GM19438 (cell line): ENCODE measurements at regions not wholly inside any gene's neighbourhood (a gene's known extent, or its start where the extent isn't known, plus 50 kb on each side); places are given as distances from the start of the nearest gene placed in this dataset.

ENCODE experiments used
- ATAC-seq: cut with Tn5 transposase; IDR thresholded peaks from one replicate; pipeline ENCODE4 v1.9.1; 2021; ENCODE audit warnings: low read depth; ENCODE audit not compliant: unreplicated experiment

GRCh38 chr6:77204555-77204954 lies 258.7 kb downstream of the HTR1B start:
- no peak for ATAC-seq

- ATAC-seq = no peak
These were observed 279.8 kb downstream of the HTR1B start for GRCh38 chr6:77183447-77183846.

GRCh38 chr6:77181749-77182148 lies 281.5 kb downstream of the HTR1B start:
- no peak for ATAC-seq

- no peak for ATAC-seq
These were observed 283.0 kb downstream of the HTR1B start for GRCh38 chr6:77180326-77180725.

GRCh38 chr6:77178821-77179220 lies 284.5 kb downstream of the HTR1B start:
- no peak for ATAC-seq

GRCh38 chr6:77177470-77177869 lies 285.8 kb downstream of the HTR1B start:
- no peak for ATAC-seq

GRCh38 chr6:77173472-77174074 lies 289.7 kb downstream of the HTR1B start:
- no peak for ATAC-seq

- ATAC-seq = no peak
These were observed 290.7 kb downstream of the HTR1B start for GRCh38 chr6:77172578-77172977.

GRCh38 chr6:77159730-77160129 lies 303.6 kb downstream of the HTR1B start:
- no peak for ATAC-seq

GRCh38 chr6:77151241-77151640 lies 312.1 kb downstream of the HTR1B start:
- ATAC-seq = no peak

- ATAC-seq = no peak
These were observed 312.6 kb downstream of the HTR1B start for GRCh38 chr6:77150736-77151135.

- no peak for ATAC-seq
These were observed 318.0 kb downstream of the HTR1B start for GRCh38 chr6:77145244-77145643.

GRCh38 chr6:77143659-77144447 lies 319.4 kb downstream of the HTR1B start:
- ATAC-seq = no peak

GRCh38 chr6:77136086-77136485 lies 327.2 kb downstream of the HTR1B start:
- ATAC-seq = no peak

GRCh38 chr6:77133031-77133430 lies 330.3 kb downstream of the HTR1B start:
- ATAC-seq = no peak

GRCh38 chr6:77131426-77131825 lies 331.9 kb downstream of the HTR1B start:
- no peak for ATAC-seq

- no peak for ATAC-seq
These were observed 338.7 kb downstream of the HTR1B start for GRCh38 chr6:77124604-77125003.

GRCh38 chr6:77123527-77123926 lies 339.8 kb downstream of the HTR1B start:
- ATAC-seq = no peak

- ATAC-seq = no peak
These were observed 356.3 kb downstream of the HTR1B start for GRCh38 chr6:77106992-77107391.

- no peak for ATAC-seq
These were observed 358.2 kb downstream of the HTR1B start for GRCh38 chr6:77105091-77105490.

GRCh38 chr6:77097940-77098339 lies 365.4 kb downstream of the HTR1B start:
- no peak for ATAC-seq

- ATAC-seq = no peak
These were observed 367.2 kb downstream of the HTR1B start for GRCh38 chr6:77095936-77096627.
